Head of caudate nucleus (tissue), 42 donors: ENCODE measurements at regions not wholly inside any gene's neighbourhood (a gene's known extent, or its start where the extent isn't known, plus 50 kb on each side); places are given as distances from the start of the nearest gene placed in this dataset.

Experiments
- DNase-seq, 42 donors: peaks; one replicate each; pipeline versions ENCODE4 v3.0.0 to v3.0.0-alpha.2; 2020 to 2021; ENCODE audit warnings: mixed read lengths in 7 of 42
- intact Hi-C: fragments of 100-400 bp; cut with DNase I; formaldehyde crosslinking; loops from one replicate; pipeline ENCODE4 v1.15.0; 2022

DNA sequence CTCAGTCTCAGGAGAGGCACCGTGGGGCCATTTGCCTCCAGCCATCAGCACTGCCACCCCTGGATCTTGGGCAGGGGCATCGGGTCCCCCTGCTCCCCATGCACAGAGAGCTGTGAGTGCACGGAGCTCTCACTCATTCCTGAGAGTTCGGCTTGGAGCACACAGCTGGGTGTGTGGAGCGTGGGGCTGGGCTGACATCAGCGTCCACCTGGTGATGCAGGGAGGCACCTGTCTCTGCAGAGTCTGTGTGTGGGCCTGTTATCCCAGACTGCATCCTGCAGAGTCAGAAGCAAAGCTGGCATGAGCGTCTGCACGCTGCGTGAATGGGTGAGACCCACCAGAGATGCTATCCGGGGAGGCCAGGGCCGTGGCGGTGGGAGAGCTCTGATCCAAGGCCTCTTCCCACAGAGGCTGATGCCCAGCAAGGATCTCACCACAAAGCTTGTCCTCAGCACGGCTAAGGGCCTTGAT is 248.8 kb upstream of the AFDN start:
- intact Hi-C loops, result no loop called here
- peak in 3 of 42 donors; percentile 1 to 27 (median 7) for DNase-seq

DNA sequence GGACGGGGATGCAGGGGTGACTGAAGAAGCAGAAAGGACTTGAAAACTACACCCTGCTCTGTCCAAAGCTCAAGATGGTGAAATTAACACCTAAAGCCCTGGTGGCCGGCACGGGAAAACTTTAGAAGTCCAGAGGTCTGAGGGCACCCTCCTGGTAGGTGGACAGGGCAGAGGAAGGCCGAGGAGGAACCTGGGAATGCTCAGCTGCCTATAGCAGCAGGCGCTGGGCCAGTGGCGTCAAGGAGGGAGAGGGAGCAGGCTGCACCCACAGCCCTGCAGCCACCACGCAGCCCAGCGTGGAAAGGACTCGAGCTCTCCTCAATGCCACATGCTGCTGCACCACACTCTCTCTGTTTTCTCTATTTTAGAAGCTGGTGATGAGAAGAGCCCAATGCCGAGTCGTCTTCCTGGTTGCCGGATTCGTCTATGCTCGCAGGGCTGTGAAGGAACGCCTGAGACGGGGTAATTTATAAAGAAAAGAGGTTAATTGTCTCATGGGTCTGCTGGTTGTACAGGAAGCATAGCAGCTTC is 248.3 kb upstream of the AFDN start:
- DNase-seq, result peak in 4 of 42 donors; percentile 0 to 15 (median 9)
- intact Hi-C loops, result no loop called here

DNA sequence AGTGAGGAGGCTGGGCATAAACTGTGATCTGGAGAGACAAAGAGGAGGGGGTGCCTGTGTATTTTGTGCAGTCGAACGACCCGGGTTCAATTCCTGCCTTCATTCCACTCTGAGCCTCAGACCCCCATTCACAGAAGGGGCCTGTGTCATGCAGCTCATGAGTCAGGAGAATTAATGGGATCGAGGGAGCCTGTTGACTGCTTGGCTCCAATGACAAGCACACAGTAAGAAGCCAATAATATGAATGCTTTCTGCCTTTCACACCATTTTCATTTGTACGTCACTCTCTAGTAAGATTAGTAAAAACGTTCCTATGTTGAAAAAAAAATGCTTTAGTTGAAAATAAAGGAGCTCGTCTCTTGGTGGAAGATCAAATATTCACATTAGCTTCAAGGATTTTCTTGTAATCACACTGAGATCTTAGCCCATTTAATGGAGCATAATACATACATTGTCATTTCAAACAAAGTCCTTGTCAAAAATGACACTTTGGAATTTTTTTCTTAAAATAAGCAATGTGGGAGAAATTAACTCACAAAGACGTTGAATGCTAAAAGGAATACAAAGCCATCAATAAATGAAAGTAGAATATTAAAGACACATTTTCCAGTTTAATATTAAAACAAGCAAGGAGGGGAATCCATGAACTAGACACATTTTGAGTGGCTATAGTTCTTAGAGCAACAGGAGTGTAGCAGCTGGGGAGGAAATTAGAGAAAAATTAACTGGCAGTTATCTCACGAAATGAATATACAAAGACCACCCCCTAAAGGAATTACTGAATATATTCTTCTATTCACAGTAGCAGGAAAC is 246.7 kb upstream of the AFDN start:
- peak in 1 of 42 donors; percentile 28 for DNase-seq
- intact Hi-C loops, result no loop called here

DNA sequence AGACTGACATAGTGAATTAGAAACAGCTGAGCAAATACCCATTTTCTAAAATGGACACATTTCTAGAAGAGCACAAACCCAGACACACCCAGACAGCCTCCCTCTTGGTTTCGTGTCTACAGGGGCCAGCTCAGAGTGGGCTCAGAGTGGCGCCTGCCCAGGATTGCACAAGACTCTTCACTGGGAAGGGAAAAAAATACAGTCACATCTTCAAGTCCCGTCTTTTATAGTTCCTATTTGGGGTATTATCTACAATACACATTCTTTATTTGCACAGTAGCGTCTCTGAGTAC is 246.1 kb upstream of the AFDN start:
- intact Hi-C loops, result no loop called here

DNA sequence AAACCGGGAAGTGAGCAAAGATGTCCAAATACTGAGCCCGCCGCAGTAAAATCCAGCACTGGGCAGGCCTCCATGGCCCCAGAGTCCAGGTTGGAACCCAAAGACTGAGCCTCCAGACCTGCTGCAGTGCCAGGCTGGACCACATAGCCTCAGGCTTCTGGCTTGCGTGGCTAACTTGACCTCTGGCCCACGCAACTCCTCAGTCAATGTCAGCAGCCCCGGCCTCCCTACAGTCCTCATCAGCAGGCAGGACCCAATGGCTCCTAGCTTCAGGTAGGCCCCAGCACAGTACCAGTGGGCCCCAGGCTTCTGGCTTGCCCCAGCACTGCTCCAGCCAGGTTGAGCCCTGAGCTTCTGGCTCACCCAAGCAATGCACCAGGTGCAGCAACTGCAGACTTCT is 245.1 kb upstream of the AFDN start:
- intact Hi-C loops, result no loop called here
- DNase-seq, result peak in 3 of 42 donors; percentile 1 to 23 (median 15)

More for the DNA sequence above, 246.1 kb upstream of the AFDN start:
- DNase-seq, result peak in 1 of 42 donors; percentile 9

DNA sequence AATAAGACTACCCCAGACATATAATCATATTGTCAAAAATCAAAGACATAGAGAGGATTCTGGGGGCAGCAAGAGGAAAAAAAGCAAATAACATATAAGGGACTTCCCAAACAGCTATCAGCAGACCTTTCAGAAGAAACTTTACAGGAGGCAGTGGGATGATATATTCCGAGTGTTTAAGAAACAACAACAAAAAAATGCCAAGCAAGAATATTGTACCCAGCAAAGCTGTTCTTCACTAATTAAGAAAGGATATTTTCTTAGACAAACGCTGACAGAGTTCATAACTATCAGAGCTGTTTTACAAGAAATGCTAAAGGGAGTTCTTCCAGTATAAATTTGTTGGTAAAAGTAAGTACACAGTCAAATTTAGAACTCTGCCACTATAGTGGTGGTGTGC is 243.3 kb upstream of the AFDN start:
- DNase-seq, result peak in 1 of 42 donors; percentile 1
- intact Hi-C loops, result no loop called here

DNA sequence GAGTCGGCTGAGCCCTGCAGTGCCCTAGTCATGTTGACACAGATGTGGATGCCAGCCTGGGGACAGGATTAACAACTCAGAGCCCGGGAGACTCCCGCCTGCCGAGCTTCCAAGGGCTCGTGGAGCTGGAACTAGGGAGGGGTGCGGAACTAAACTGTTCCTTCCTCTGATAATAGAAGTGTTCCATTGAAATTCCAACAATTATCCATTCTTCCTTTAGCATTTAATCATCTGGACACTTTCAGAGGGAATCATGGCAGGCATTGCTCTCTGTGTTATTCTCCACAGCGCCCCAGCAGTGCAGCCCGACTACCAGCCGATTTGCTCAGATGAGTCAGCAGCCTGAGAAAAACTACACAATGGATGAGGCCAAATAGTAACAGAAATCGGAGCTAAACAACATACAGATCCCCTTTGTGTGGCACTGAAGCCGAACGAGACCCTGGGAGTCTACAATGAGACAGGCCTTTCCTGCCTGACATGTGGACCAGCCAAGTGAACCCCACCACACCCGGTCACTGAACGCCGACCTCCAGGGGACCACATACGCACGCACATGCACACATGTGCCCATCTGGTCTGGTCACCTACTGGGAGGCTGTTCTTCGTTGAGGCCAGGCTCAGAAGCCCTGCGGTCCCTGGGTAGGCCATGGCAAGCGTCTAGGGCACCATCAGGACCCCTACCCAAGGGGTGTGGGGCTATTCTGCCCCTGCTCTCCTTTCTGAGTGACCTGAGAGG is 238.4 kb upstream of the AFDN start:
- intact Hi-C loops, result no loop called here
- DNase-seq, result peak in 25 of 42 donors; percentile 34 to 81 (median 52)

DNA sequence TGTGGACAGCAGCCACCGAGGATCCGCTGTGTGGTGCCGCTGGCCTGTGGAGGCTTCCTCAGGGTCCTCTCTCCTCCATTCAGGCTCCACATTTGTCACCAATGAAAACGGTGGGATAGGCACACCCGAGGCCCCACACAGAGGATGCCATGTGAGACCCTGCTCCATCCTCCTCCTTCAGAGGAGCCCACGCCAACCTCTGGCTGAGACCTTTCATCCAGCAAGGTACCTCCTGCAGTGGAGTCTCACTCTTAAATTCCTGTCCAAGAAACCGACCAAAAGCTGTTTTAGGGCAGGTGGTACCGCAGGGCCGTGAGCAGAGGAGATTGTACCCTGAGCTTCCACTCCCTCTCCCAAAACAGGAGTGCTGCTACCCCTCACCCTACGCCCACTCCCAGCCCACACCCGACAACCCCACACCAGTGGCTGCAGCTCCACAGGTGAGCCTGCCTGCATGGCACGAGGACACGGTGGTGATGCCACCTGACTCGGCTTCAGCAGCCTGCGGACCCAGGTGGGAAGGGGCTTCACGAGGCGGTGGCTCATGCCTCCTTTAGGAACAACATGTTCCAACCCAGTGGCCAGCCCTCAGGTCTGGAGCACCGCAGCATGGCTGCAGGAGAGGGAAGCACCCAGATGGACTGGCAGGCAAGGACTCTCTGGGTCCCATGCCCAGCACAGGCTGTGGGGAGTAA is 237.6 kb upstream of the AFDN start:
- intact Hi-C loops, result no loop called here
- peak in 4 of 42 donors; percentile 2 to 34 (median 21) for DNase-seq

DNA sequence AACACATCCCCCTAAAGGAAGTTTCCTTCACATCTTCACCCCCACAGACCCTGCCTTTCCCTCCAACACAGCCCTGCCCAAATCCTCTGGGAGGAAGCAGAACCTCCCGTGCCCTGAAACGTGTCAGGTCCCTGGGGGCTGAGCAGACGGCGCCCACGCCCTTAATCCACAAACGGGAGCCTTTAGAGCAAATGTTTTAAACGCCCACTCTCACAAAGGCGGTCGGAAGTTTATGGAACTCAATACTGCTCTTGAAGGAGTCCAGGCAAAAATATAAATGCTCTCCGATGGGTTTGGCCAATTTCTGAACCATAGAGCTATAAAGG is 237.1 kb upstream of the AFDN start:
- DNase-seq, result peak in 2 of 42 donors; percentile 12 to 33
- intact Hi-C loops, result no loop called here

DNA sequence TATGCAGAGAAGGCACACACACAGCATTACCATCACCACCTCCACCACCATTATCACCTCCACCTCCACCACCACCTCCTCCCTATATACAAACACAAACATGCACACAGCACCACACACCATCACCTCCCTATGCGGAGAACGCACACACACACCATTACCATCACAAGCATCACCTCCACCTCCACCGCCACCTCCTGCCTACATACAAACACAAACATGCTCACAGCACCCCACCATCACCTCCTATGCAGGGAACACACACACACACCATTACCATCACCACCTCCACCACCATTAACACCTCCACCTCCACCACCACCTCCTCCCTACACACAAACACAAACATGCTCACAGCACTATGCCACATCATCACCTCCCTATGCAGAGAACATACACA is 236.5 kb upstream of the AFDN start:
- intact Hi-C loops, result no loop called here
- DNase-seq, result peak in 1 of 42 donors; percentile 5
